ENCODE measurements at regions not wholly inside any gene's neighbourhood (a gene's known extent, or its start where the extent isn't known, plus 50 kb on each side); places are given as distances from the start of the nearest gene placed in this dataset.

- TF ChIP-seq, protein P1, sequence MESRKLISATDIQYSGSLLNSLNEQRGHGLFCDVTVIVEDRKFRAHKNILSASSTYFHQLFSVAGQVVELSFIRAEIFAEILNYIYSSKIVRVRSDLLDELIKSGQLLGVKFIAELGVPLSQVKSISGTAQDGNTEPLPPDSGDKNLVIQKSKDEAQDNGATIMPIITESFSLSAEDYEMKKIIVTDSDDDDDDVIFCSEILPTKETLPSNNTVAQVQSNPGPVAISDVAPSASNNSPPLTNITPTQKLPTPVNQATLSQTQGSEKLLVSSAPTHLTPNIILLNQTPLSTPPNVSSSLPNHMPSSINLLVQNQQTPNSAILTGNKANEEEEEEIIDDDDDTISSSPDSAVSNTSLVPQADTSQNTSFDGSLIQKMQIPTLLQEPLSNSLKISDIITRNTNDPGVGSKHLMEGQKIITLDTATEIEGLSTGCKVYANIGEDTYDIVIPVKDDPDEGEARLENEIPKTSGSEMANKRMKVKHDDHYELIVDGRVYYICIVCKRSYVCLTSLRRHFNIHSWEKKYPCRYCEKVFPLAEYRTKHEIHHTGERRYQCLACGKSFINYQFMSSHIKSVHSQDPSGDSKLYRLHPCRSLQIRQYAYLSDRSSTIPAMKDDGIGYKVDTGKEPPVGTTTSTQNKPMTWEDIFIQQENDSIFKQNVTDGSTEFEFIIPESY (IDR thresholded peaks at IDR 0.05; ENCODE audit: extremely low read depth, insufficient replicate concordance, low read length), result no peak
- no peak for TF ChIP-seq CTCF (IDR thresholded peaks at IDR 0.05 in 2 of 3, conservative IDR thresholded peaks at IDR 0.05 in 1 of 3; ENCODE audit: borderline replicate concordance in 1 of 3, insufficient read depth in 1 of 3, low read depth in 2 of 3, low read length in 2 of 3)
- TF ChIP-seq YY1 (IDR thresholded peaks at IDR 0.05; ENCODE audit: extremely low read depth, insufficient replicate concordance, low read depth, low read length), result no peak
- TF ChIP-seq JUND (IDR thresholded peaks at IDR 0.05), result no peak
- no peak for TF ChIP-seq POLR2A (IDR thresholded peaks at IDR 0.05; ENCODE audit: borderline replicate concordance, extremely low read depth, insufficient read depth, insufficient read length)
These were observed 349.8 kb downstream of the ARL4A start for GRCh38 chr7:13037216-13037615.

Measured in HCT116 (cell line).